ENCODE measurements at regions not wholly inside any gene's neighbourhood (a gene's known extent, or its start where the extent isn't known, plus 50 kb on each side); places are given as distances from the start of the nearest gene placed in this dataset.

DNA sequence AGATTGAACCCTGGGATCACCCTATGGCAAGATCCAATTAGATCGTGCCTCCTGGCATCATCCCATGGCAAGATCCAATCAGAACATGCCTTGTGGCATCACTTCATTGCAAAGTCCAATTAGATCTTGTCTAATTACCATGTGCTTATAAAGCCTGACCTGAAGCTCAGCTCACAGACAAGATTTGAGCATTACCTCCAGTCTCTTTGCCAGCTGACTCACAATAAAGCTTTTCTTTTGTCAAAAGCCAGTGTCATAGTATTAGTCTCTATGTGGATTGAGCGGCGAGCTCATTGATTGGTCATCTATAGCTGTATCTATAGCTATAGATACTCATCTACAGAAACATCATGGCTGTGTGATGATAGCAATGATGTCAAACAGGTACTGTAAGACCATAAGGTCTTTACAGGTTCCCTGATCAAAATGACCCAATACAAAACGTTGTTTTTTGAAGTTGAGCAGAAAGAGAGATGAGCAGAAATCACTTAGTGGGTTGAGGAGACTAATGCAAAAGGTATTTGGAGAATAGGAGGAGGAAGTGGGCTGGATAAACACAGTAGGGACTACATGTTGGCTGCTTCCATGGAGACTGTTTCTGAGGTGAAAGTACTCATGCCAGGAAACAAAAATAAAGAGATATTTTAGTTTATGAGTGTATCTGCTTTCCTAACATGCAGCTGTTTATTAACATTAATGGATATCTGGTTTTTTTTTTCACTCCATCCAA, 545.9 kb upstream of the AMELY start:
- no peak overlapping the region for H3K9ac ChIP-seq
- no peaks in the 10 kb centered on the region for H3K9me3 ChIP-seq (ENCODE audit: control insufficient read depth, low read length)
- H3K27me3 ChIP-seq (ENCODE audit: control insufficient read depth, insufficient read depth, low read length), result no peaks in the 10 kb centered on the region
- H3K4me1 ChIP-seq, result no peaks in the 10 kb centered on the region
- no peak overlapping the region for H3K27ac ChIP-seq
- H3K4me3 ChIP-seq (ENCODE audit: low read depth, low read length), result no peak overlapping the region
- H3K36me3 ChIP-seq (ENCODE audit: control insufficient read depth, insufficient read depth, low read length), result no peaks in the 10 kb centered on the region
- TF ChIP-seq, protein P1, sequence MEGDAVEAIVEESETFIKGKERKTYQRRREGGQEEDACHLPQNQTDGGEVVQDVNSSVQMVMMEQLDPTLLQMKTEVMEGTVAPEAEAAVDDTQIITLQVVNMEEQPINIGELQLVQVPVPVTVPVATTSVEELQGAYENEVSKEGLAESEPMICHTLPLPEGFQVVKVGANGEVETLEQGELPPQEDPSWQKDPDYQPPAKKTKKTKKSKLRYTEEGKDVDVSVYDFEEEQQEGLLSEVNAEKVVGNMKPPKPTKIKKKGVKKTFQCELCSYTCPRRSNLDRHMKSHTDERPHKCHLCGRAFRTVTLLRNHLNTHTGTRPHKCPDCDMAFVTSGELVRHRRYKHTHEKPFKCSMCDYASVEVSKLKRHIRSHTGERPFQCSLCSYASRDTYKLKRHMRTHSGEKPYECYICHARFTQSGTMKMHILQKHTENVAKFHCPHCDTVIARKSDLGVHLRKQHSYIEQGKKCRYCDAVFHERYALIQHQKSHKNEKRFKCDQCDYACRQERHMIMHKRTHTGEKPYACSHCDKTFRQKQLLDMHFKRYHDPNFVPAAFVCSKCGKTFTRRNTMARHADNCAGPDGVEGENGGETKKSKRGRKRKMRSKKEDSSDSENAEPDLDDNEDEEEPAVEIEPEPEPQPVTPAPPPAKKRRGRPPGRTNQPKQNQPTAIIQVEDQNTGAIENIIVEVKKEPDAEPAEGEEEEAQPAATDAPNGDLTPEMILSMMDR (IDR thresholded peaks at IDR 0.05), result no peak
- H2AFZ ChIP-seq, result no peak overlapping the region
- H3K4me2 ChIP-seq (ENCODE audit: low read length), result no peak overlapping the region
- no peaks in the 10 kb centered on the region for H3K79me2 ChIP-seq

DNA sequence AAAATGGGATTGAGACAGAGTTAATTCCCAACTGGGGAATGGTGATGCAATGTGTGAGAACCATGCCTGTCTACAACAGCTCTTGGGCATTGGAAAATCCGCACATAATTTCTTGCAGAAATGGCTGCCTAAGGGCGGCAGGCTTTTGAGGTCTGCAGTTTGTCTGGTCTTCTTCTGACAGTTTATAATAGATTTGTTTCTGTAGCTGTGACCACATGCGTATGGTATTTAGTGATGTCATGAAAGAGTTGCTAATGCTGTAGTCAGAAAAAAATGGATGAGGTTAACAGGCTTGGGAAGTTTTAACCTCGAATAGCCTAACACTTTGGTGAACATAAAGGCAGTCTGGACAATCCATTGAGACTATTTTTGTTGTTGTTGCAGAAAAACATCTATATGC, 544.1 kb upstream of the AMELY start:
- Histone ChIP-seq H3K4me3 (ENCODE audit: low read depth, low read length) (no peak overlapping the region), H3K9me3 (ENCODE audit: control insufficient read depth, low read length) (no peaks in the 10 kb centered on the region), H3K36me3 (ENCODE audit: control insufficient read depth, insufficient read depth, low read length) (no peaks in the 10 kb centered on the region), H2AFZ (no peak overlapping the region), H3K79me2 (no peaks in the 10 kb centered on the region), H3K4me1 (no peaks in the 10 kb centered on the region), H3K27ac (no peak overlapping the region), H3K4me2 (ENCODE audit: low read length) (no peak overlapping the region), H3K27me3 (ENCODE audit: control insufficient read depth, insufficient read depth, low read length) (no peaks in the 10 kb centered on the region), H3K9ac (no peak overlapping the region)
- TF ChIP-seq, protein P1 (IDR thresholded peaks at IDR 0.05), result no peak

DNA sequence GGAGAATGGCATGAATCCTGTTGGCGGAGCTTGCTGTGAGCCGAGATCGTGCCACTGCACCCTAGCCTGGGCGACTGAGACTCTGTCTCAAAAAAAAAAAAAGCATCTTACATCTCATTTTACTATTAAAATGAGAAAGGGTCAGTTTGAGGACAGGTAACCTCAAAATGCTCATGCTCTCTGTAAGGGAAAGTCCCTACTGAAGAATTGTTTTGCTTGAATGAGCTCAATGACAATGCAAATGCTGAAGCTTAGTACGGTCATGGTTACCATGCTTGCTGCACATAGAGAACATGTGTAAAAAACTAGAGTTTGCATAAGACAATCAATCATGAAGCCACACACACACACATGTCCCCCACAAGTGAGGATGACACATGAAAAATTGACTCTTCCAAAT, 541.8 kb upstream of the AMELY start:
- Histone ChIP-seq H3K27ac (no peak overlapping the region), H3K4me3 (ENCODE audit: low read depth, low read length) (no peak overlapping the region), H3K36me3 (ENCODE audit: control insufficient read depth, insufficient read depth, low read length) (no peaks in the 10 kb centered on the region), H3K9ac (no peak overlapping the region), H2AFZ (no peak overlapping the region), H3K4me2 (ENCODE audit: low read length) (no peak overlapping the region), H3K27me3 (ENCODE audit: control insufficient read depth, insufficient read depth, low read length) (no peaks in the 10 kb centered on the region), H3K79me2 (no peaks in the 10 kb centered on the region), H3K9me3 (ENCODE audit: control insufficient read depth, low read length) (no peaks in the 10 kb centered on the region), H3K4me1 (no peaks in the 10 kb centered on the region)
- TF ChIP-seq, protein P1 (IDR thresholded peaks at IDR 0.05), result no peak

DNA sequence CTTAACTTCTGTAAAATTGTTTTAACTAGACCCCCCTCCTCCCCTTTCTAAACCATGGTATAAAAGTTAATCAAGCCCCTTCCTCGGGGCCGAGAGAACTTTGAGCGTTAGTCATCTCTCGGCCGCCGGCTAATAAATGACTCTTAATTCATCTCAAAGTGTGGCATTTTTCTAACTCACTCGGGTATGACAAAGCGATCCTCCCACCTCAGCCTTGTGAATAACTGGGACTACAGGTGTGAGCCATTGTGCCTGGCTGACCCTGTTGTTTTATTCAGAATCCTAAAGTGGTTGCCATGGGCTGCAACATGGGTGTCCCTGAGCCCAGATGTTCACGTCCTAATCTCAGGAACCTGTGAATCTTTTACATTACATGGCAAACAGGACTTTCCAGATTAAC, 540.7 kb upstream of the AMELY start:
- TF ChIP-seq, protein P1 (IDR thresholded peaks at IDR 0.05), result no peak
- H3K36me3 ChIP-seq (ENCODE audit: control insufficient read depth, insufficient read depth, low read length), result no peaks in the 10 kb centered on the region
- no peak overlapping the region for H3K4me2 ChIP-seq (ENCODE audit: low read length)
- no peak overlapping the region for H3K27ac ChIP-seq
- H3K4me3 ChIP-seq (ENCODE audit: low read depth, low read length), result no peak overlapping the region
- H2AFZ ChIP-seq, result no peak overlapping the region
- no peaks in the 10 kb centered on the region for H3K79me2 ChIP-seq
- no peaks in the 10 kb centered on the region for H3K27me3 ChIP-seq (ENCODE audit: control insufficient read depth, insufficient read depth, low read length)
- no peaks in the 10 kb centered on the region for H3K9me3 ChIP-seq (ENCODE audit: control insufficient read depth, low read length)
- no peaks in the 10 kb centered on the region for H3K4me1 ChIP-seq
- H3K9ac ChIP-seq, result no peak overlapping the region

DNA sequence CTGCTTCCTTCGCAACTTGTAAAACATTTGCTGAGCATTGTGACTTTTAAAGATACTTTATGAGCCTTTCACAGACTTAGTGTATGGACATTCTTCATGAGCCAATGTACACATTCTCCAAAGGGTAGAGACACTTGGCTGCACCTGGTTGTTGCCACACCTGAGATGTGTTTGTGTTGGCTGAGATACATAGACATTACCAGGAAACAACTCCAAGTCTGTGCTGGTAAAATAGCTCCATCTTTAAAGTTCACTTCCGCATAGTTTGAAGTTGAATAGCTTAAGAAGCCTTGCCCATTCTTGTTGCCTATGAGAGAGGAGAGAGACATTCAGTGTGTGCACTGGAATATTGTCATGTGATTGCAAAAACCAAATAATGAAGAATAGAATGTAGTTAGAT, 538.3 kb upstream of the AMELY start:
- no peaks in the 10 kb centered on the region for H3K4me1 ChIP-seq
- H3K4me2 ChIP-seq (ENCODE audit: low read length), result no peak overlapping the region
- TF ChIP-seq, protein P1 (IDR thresholded peaks at IDR 0.05), result no peak
- no peaks in the 10 kb centered on the region for H3K27me3 ChIP-seq (ENCODE audit: control insufficient read depth, insufficient read depth, low read length)
- no peak overlapping the region for H3K27ac ChIP-seq
- no peaks in the 10 kb centered on the region for H3K79me2 ChIP-seq
- no peak overlapping the region for H3K9ac ChIP-seq
- no peak overlapping the region for H2AFZ ChIP-seq
- no peaks in the 10 kb centered on the region for H3K9me3 ChIP-seq (ENCODE audit: control insufficient read depth, low read length)
- no peak overlapping the region for H3K4me3 ChIP-seq (ENCODE audit: low read depth, low read length)
- H3K36me3 ChIP-seq (ENCODE audit: control insufficient read depth, insufficient read depth, low read length), result no peaks in the 10 kb centered on the region
